NCI-H1694 (cell line): ENCODE measurements at regions not wholly inside any gene's neighbourhood (a gene's known extent, or its start where the extent isn't known, plus 50 kb on each side); places are given as distances from the start of the nearest gene placed in this dataset.

Experiments
- DNase-seq: peaks from one replicate; lab custom pipeline; 2025; lab: John Stamatoyannopoulos, UW

DNA sequence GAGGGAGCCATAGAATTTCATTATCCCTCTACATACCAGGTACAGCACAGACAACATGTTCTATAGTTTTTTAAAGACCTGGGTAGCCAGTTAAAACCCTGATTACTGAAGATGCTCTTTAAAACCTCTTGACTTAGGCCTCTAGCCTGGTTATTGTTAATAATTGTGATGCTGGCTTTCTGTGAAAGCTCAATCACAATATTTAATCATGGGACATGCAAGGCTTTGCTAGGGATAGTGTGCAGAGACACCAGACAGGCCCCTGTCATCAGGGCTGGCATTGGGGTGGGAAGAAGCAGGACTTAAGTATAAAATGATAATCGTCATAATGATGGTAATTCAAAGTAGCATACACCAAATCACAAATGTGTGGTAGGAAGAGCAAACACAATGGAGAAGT is 274.4 kb downstream of the PTBP2 start:
- DNase-seq = no peak

- no peak for DNase-seq
Measured at GRCh38 chr1:96997717-96998116, 276.1 kb downstream of the PTBP2 start.

GRCh38 chr1:96998466-96998865 is 276.9 kb downstream of the PTBP2 start:
- DNase-seq = no peak

- DNase-seq = no peak
Measured at GRCh38 chr1:96999191-96999590, 277.6 kb downstream of the PTBP2 start.

DNA sequence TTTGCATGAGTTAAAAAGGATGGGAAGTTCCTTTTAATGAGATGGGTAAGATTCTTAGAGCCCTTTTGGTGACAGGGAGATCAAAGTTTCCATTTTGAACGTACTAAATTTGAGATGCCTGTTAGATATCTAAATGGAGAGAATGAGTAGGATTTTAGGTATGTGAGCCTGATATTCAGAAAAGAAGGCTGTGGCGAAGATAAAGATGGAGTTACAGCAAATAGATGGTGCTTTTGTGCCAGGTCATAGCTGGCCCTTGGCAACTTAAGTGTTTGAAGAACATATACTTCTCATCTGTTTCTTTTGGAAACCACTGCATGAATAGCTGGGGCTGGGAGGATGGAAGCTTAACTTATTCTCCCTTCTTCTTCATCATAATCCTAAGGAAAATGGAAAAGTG is 282.5 kb downstream of the PTBP2 start:
- no peak for DNase-seq

DNA sequence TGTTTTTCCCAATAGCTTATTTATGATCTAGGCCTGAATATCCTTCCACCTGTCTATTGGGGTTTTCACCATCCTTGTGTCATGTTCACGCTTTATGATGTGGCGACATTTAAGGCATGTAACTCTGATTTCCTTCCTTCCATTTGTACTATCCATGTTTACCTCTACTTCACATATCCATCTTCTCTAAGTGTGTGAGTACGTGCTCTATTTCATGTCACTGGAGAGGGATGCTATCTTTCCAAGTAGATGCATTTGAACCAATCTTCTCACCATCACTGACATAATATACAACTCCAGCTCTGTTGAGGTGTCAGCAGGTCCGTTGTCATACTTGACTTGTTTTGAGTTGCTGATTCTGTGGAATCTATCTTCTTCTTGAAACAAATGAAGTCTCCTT is 283.2 kb downstream of the PTBP2 start:
- DNase-seq = no peak

DNA sequence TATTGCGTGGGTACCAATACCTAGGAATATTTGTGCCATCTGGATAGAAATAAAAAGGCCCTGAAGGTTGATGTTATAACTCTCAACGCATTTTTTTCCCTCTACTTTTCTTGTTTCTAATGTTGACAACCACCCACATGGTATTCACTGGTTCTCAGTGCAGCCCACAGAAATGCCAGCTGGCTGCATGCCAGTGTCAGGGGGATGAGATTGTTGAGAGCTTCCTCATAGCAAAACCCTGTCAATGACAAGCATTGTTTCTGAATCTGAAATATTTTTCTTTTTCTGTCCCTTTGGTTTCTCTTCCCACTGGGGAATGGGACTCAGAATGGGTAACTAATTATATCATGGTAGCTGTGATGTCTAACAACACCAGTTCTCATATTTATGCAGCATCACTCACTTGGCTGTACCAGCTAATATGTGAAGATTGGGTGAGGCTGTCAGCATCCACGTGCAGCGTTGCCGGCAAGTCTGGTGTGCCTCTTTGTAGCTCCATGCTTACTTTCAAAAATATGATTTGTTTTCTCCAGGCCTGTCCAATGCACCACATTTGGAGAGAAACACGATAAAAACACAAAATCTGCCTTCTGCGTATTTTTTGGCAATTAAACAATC is 284.6 kb downstream of the PTBP2 start:
- peak; percentile 4 for DNase-seq

DNA sequence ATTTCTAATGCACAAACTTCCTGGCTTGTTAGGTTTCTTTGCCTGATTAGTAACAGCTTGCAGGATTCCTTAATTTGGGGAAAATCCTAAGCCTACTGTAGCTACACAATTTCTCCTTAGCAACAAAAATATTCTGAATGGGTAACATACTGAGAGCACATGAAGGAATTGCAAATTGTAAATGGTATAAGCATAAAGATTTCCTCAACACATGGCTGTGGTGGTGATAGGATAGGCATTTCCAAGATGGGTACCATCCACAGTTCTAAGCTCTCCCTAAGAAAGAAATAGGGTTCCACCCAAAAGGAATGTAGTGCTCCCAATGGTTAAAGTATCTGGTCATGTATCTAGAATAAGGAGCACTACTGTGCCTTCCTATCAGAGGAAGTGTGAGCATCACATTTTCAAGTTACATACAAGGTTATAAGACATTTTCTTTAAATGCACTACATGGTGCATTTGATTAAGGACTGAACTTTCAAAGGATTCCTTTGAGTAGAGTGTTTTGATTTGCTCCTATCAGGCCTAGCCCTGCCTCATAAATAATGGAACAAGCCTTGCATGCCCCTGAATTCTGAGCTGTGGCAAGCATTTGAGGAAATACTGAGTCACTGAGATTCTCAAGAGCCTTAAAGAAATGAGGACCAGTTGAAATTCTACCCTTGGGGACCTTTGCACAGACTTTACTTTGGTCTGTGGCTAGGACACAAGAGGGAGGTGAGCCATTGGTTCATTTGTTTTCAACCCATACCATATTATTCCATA is 286.4 kb downstream of the PTBP2 start:
- no peak for DNase-seq

GRCh38 chr1:97010566-97011264 is 289.1 kb downstream of the PTBP2 start:
- no peak for DNase-seq

DNA sequence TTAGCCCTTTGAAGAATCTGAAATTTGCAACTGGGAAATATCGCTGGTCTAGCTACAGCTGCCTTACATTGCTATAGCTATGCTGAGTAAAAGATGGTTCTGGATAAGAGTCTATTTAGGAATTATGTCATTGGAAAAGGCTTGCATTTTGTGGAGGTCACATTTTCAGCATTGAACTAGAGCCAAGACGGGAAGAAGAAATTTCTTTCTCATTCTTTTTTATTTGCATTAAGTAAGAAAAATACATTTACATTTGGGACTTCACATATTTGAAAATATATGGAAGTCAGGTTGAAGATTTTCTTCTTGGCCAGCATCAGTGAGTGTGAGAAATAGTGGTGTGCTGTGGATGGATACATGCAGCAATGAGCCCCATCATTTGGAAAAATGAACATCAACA is 291.6 kb downstream of the PTBP2 start:
- no peak for DNase-seq

GRCh38 chr1:97013941-97014340 is 292.4 kb downstream of the PTBP2 start:
- no peak for DNase-seq

DNA sequence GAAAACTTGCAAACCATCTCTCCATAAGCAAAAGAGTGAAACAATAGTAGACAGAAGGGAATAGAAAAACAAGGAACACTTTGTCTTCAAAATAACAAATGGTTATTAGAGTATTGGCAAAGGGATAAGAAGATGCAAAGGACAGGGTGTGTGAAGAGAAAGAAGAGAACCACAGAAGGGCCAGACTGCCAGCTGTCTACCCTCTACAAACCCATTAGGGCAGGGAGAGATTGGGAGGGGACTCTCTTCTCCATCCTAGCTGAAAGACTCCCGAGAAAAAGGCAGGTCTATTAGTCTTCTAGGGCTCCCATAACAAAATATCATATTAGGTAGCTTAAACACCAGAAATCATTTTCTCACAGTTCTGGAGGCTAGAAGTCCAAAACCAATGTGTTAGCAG is 292.8 kb downstream of the PTBP2 start:
- DNase-seq = no peak

DNA sequence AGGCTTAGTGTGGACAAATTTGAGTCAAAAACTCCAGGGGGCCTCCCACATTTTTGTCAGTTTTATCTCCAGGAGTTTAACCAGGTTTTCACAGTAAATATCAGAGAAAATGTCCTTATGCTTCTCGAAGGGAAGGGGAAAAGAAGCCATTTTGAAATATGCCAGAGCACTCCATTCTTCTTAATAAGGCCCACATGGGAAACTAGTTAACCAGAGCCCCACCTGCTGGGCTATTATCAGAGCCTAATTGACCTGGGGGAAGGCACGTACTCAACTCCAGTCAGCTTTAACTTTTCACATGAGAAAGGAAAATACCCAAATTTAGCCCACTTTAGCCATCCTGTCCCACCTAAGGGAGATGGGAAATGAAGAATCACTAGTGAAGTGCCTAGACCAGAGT is 296.3 kb downstream of the PTBP2 start:
- no peak for DNase-seq
